Globus pallidus (tissue), 1 donor: ENCODE measurements at regions not wholly inside any gene's neighbourhood (a gene's known extent, or its start where the extent isn't known, plus 50 kb on each side); places are given as distances from the start of the nearest gene placed in this dataset.
"Not testable (repeated sequence)": the region's sequence is repeated elsewhere in the genome, so short reads cannot be mapped to it uniquely, and the experiment has no call there.

Experiments
- DNase-seq: peaks from one replicate; pipeline ENCODE4 v3.0.0-alpha.2; 2015; ENCODE audit warnings: low spot score

DNA sequence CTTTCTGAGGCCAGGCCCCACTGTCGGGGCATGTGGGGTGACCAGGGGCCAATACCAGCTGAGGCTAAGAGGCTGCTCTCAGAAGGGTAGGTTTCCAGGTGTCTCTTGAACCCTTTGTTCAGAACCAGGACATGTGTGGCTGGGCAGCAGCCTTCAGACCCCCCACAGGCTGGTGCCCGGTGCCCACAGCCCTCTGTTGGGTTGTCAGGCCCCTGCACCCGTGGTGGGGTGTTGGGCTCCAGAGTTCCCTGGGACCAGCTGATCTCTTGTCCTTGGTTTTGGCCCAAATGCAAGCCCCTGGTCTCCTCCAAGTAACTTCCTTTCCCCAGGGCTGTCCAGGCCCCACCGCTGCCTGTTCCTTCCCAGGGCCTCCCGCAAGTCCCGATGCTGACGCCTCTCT lies 226.0 kb downstream of the TMEM121 start:
- not testable (repeated sequence) for DNase-seq

DNA sequence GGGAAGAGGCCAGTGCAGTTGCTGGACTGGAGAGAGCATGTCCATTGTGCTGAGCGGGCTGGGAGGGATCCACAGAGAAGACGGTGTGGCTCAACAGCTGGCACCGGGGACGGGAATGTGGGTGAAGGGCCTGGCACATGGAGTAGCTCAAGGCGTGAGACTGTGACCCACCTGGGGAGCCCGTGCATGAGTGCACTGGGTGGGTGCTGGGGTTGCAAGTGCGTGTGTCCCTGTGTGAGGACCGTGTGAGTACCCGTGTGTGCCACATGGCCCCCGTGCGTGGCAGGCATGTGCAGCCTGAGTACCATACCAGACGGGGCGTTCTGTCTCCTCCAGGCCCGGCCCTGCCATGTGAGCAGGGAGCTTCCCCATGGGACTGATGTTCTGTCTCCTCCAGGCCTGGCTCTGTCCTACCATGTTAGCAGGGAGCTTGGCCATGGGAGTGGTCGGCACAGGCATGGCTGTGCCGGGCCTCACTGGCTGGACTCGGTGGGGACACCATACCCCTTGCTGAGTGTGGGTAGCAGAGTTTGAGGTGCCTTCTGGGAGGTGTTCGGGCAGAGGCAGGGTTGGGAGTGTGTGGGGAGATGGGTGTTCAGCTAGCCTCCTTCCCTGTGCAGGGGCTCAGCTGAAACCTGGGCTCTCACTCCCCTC lies 234.4 kb downstream of the TMEM121 start:
- DNase-seq, result no peak

DNA sequence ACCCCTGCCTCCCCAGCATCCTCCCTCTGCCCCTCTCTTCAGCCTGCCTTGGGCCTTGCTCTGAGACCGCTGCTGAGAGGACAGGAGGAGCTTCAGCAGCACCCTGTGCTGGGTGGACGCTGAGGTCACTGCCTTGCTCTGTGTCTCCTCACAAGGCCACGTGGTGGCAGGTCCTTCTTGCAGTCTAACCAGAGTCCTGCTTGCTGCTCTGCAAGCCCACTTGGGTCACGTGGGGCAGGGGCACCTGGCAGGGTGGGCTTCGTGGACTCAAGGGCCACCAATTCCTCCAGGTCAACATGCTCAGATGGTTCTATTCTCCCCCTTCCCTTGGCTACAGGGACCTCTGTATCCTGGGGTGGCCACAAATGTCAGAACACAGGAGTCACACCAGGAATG lies 235.0 kb downstream of the TMEM121 start:
- not testable (repeated sequence) for DNase-seq

DNA sequence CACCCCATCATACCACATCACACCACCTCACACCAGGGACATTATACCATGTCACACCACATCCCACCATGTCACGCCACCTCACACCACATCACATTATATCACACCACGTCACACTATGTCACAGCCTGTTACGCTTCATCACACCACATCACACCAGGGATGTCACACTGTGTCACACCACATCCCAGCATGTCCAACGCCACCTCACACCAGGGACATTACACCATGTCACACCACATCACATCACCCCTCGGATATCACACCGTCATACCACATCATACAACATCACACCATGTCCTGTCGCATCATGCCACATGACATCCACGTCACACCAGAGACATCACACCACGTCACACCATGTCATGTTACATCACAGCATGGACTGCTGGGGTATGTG lies 235.5 kb downstream of the TMEM121 start:
- DNase-seq, result no peak

DNA sequence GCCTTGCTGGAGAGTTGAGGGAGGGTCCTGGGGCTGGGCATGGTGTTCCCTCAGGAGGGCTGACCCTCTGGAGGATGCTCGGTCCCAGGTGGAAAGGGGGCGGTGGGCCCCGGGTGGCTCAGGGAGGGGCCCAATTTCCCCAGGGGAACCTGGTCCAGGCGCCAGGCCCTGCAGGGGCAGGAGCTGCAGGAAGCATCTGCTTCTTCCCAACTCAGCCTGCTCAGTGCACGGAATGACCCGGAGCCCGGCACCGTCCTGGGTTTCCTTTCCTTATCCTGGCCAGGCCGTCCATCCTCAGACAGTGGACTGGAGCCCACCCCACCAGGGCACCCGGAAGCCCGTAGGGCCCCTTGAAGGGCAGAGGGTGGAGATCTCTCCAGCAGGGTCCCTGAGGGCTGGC lies 235.9 kb downstream of the TMEM121 start:
- DNase-seq, result not testable (repeated sequence)

DNA sequence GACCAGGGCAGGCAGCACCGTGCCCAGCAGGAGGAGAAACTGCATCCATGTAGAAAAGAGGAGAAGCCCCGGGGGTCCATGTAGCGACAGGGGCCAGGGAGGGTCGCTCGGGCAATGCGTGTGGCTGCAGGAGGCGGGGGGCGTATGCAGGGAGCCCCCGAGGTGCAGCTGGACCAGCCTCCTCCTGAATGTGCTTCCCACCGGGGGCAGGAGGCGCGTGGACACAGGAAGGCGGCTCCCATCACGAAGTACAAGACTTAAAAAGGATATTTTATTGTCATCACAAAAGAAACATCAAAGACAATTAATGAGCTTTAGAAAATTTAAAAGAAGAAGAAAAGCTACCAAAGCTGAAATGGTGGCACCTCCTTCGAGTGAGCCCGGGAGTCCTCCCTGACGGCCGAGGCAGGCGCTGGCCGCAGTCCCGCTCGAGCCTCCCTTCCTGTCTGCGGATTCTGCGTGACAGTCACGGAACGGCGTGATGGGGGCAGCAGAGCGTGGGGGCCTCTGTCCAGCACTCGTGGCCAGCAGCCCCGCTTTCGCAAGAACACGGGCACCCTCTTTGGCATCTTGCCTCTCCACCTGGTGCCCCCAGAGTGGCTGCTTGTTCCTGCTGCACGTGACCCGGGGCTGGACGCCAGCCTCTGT lies 238.0 kb downstream of the TMEM121 start:
- not testable (repeated sequence) for DNase-seq

DNA sequence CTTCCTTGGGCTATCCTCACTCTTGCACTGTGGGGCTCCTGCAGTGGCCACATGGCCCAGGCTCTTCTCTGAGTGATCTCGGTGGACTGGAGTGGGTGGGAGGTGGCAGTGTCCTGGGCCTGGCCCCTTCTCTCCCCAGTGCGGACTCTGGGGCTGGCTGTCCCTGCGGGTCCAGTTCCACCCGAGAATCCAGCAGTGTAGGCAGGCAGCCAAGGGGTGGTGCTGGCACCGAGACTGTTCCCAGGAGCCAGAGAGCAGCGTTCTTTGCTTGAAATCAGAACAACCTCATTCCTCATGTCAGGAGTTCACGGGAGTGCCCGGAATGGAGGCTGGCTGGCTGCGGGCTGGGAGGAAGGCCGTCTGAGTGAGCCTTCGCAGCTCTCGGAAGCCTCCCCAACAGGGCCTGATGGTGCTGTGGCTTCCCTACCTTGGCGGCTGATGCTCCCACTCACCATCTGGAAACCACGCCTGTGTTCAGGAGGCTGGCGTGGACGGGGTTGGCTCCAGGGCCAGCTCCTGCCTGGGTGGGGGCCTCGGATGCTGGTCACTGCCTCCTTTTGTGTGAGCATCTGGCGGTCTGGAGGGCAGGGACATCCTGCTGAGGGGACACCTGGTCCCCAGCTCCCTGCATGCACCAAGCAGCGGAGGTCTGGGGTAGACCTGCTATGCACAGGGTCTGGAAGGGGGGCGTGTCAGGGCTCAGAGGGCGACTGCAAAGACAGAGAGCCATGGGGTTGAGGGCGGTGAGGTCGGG lies 238.9 kb downstream of the TMEM121 start:
- not testable (repeated sequence) for DNase-seq

DNA sequence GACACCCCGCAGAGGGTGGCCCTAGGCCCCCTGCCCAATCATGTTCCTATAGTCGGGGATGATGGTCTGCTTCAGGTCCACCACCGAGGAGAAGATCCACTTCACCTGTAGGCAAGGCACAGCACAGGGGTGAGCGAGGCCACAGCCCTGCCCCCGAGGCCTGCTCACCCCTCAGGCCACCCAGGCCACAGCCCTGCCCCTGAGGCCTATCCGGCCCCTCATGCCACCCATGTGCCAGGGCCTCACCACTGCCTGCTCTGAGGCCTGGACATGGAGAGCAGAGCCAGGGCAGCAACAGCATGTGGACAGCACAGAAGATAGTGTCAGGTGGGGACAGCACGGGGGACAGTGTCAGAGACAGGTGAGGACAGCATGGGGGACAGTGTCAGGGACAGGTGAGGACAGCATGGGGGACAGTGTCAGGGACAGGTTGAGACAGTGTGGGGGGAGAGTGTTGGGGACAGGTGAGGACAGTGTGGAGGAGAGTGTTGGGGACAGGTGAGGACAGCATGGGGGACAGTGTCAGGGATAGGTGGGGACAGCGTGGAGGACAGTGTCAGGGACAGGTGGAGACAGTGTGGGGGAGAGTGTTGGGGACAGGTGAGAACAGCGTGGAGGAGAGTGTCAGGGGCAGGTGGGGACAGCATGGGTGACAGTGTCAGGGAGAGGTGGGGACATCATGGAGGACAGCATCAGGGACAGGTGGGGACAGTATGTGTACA lies 239.7 kb downstream of the TMEM121 start:
- DNase-seq, result no peak

DNA sequence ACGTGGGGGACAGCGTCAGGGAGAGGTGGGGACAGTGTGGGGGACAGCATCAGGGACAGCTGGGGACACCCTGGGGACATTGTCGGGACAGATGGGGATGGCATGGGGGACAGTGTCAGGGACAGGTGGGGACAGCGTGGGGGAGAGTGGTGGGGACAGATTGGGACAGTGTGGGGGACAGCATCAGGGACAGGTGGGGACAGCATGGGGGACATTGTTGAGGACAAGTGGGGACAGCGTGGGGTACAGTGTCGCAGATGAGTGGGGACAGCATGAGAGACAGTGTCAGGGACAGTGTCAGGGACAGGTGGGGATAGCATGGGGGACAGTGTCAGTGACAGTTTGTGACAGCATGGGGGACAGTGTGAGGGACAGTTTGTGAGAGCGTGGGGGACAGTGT lies 240.9 kb downstream of the TMEM121 start:
- DNase-seq, result no peak

DNA sequence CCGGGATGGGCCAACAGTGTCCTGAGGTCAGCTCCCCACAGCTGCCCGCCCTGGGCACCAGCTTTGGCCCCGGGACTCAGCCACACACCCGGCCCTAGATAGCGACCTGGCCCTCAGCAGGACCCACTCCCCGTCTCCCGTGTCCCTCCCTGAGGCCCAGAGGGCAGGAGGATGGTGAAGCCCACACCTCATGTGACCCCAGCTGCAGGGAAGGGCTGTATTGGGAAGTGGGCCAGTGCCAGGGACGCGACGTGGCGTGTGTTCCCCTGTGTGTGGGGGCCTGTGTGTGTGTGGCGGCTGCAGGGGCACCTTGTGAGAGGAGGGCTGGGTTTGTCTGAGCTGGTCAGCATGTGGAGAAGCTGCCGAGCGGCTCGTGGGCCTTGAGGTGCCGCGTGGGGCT lies 241.7 kb downstream of the TMEM121 start:
- not testable (repeated sequence) for DNase-seq

DNA sequence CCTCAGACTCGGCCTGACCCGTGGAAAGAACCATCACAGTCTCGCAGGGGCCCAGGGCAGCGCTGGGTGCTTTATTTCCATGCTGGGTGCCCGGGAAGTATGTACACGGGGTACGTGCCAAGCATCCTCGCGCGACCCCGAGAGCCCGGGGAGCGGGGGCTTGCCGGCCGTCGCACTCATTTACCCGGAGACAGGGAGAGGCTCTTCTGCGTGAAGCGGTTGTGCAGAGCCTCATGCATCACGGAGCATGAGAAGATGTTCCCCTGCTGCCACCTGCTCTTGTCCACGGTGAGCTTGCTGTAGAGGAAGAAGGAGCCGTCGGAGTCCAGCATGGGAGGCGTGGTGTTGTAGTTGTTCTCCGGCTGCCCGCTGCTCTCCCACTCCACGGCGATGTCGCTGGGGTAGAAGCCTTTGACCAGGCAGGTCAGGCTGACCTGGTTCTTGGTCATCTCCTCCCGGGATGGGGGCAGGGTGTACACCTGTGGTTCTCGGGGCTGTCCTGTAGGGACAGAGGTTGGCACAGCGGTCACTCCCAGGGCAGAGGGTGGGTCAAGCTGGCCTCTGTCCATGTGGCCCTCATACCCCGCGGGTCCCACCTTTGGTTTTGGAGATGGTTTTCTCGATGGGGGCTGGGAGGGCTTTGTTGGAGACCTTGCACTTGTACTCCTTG lies 242.8 kb downstream of the TMEM121 start:
- DNase-seq, result not testable (repeated sequence)

DNA sequence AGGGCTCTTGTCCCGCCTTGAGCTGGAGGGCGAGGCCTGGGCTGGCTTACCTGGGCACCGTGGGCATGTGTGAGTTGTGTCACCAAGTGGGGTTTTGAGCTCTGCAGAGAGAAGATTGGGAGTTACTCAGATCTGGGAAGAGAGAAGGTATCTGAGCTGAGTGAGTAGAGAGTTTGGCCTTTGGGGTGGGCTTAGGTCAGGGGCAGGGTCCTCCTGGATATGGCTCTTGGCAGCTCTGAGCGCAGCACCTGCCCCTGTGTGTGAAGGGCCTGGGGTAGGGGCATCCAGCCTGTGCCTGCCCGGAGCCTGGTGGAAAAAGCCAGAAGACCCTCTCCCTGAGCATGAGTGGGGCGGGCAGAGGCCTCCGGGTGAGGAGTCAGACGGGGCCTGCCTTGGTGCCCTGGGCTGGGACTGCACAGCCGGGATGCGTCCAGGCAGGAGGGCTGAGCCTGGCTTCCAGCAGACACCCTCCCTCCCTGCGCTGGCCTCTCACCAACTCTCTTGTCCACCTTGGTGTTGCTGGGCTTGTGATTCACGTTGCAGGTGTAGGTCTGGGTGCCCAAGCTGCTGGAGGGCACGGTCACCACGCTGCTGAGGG lies 244.3 kb downstream of the TMEM121 start:
- DNase-seq, result not testable (repeated sequence)

DNA sequence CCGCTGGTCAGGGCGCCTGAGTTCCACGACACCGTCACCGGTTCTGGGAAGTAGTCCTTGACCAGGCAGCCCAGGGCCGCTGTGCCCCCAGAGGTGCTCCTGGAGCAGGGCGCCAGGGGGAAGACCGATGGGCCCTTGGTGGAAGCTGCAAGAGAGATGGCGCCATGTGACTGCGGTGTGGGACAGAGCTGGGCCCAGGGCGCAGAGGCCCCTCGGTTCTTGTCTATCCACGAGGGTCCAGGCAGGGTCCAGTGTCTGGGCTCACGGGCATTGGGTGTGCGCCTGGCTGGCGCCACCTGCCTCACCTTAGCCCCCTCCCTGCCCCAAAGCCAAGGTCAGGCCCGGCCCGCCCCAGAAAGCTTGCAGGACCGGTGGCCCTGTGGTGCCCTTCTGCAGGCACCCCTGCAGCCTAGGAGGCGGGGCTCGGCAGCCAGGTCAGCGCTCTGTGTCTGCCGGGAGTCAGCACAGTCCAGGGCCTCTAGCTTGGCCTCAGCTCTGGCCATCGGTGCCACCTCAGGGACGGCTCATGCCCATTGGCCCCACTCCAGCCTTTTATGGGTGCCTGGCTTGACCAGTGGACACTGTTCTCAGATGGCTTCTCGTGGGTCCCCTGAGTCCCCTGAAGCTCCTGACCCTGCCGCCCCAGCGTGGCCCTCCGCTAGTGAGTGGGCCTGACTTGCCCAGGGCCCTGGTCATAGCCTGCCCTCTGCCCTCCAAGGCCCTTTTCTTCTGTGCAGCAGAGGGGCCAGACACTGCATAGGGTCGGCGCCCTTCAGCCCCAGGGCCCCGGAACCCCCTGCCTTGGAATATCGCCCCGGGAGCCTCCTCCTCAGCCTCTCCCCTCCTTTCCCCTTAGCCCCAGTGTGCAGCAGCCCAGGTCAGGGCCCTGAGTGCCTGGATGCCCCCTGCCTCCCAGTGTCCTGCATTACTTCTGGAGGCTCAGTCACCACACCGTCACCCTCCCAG lies 245.2 kb downstream of the TMEM121 start:
- DNase-seq, result not testable (repeated sequence)

DNA sequence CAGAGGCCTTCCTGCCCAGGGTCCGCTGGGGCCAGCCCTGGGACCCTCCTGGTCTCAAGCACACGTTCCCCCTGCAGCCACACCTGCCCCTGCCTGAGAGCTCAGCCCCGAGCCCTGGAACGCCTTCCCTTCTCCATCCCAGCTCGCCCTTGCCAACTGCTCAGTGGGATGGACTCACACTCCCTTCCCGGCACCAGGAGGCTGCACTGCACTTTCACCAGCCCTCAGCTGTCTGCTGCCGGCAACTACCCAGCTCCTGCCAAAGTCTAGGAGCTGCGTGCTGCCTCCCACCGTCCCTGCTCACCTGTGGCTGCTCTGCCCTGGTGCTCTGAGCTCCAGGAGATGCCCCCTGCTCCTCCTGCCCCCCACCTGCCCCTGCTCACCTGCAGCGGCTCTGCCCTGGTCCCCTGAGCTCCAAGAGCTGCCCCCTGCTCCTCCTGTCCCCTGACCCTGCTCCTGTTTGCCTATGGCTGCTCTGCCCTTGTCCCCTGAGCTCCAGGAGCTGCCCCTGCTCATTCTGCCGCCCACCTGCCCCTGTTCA lies 246.4 kb downstream of the TMEM121 start:
- DNase-seq, result not testable (repeated sequence)

DNA sequence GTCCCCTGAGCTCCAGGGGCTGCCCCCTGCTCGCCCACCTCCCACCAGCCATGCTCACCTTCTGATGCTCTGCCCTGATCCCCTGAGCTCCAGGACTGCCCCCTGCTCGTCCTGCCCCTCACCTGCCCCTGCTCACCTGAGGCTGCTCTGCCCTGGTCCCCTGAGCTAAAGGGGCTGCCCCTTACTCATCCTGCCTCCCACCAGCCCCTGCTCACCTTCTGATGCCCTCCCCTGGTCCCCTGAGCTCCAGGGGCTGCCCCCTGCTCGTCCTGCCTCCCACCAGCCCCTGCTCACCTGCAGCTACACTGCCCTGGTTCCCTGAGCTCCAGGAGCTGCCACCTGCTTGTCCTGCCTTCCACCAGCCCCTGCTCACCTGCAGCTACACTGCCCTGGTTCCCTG lies 247.2 kb downstream of the TMEM121 start:
- DNase-seq, result no peak

DNA sequence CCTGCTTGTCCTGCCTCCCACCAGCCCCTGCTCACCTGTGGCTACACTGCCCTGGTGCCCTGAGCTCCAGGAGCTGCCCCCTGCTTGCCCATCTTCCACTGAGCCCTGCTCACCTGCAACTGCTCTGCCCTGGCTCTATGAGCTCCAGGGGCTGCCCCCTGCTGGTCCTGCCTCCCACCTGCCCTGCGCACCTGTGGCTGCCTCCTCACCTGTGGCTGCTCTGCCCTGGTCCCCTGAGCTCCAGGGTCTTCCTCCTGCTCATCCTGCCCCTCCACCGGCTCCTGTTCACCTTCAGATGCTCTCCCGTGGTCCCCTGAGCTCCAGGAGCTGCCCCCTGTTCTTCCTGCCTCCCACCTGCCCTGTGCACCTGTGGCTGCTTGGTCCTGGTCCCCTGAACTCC lies 247.6 kb downstream of the TMEM121 start:
- DNase-seq, result no peak

DNA sequence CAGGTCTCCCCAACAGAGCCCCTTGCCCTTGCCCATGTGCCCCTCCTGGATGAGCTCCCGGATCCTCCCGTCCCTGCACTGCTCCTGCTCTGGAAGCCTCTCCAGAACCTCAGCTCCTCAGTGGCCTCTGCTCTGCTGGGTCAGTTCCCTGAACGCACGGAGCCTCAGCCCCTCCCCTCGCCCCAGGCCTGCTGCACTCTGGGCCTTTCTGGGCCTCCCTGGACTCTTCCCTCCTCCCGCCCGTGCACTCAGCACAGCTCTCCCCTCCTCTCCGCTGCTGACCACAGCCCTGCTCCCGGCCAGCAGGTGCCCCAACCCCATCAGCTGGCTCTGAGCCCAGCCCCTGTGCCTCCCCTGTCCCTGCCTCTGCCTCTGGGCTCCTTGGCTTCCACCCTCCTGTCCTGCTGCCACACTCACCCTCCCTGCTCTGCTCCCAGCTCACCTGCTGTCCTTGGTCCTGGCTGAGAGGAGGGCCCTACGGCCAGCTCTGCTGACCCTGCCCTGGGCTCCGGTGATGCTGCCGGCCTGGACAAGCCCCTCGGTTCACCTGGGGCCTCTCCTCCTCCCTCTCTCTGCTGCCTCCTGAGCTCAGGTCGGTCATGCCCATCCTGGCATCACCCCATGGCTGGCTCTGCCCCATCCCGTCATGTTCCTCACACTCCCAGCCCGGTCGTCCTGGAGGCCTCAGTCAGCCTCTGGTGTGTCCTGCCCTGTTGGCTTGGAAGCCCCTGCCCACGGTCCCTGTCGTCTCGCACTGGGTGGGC lies 248.4 kb downstream of the TMEM121 start:
- DNase-seq, result not testable (repeated sequence)

DNA sequence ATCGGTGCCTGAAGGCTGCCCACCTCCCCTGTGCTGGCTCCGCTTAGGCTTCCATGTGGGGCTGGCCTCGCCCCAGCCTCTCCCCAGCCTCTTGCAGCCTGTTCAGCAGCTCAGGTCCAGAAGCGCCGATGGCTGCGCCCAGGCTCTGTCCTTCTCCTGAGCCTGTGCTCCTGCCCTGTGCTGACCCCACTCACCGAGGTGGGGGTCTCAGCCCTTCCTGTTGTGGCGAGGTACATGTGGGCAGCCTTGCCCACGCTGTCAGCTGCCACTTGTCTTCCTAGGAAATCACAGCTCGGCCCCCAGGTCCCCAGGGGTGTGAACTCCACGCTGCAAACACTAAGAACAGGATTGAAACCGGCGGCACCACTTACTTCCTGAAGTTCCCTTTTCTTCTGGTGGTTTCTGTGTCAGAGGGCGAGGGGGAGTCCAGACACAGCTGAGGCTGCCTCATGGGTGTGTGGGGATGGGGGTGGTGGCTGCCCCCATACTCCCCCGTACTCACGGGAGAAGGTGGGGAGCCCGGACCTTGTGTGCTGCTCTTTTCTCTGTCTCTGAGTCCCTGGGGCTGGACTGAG lies 249.1 kb downstream of the TMEM121 start:
- not testable (repeated sequence) for DNase-seq

DNA sequence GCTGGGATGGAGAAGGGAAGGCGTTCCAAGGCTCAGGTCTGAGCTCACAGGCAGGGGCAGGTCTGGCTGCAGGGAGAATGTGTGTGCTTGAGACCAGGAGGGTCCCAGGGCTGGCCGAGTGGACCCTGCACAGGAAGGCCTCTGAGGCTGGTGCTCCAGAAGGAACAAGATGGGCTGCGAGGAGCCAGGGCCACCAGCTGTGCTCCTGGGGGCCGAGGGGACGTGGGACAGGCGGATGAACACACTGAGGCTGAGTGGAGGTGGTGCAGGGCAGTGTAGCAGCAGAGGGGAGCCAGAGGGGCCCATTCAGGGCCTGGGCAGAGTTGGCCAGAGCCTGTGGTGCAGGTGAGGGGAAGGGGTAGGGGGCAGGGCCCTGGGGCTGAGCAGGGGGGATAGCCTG lies 249.7 kb downstream of the TMEM121 start:
- DNase-seq, result not testable (repeated sequence)
